B cell (primary cell): ENCODE measurements at regions not wholly inside any gene's neighbourhood (a gene's known extent, or its start where the extent isn't known, plus 50 kb on each side); places are given as distances from the start of the nearest gene placed in this dataset.

Experiments
- ATAC-seq: fragments of 200-7000 bp; cut with Tn5 transposase; one replicate; pipeline ENCODE4 v1.10.0; 2021; ENCODE audit warnings: low read depth, mild to moderate bottlenecking, moderate number of reproducible peaks, moderate library complexity
- CTCF ChIA-PET: fragments of 350-600 bp; sonication (Branson Sonifier 250); formaldehyde crosslinking; loops from one replicate; lab custom pipeline; 2021; ENCODE audit warnings: antibody characterized with exemption, inconsistent platforms; lab: Charles Lee
- POLR2A ChIA-PET: fragments of 350-600 bp; sonication (Branson Sonifier 250); formaldehyde crosslinking; loops from one replicate; lab custom pipeline; 2021; ENCODE audit warnings: antibody characterized with exemption; lab: Charles Lee
- DNase-seq: peaks from one replicate; pipeline ENCODE4 v3.0.0; 2013
- H2AFZ ChIP-seq: 2 replicates; pipeline ENCODE4 v1.6.1; 2012; ENCODE audit warnings: mild to moderate bottlenecking, low read depth, low read length; ENCODE audit not compliant: insufficient read depth, poor library complexity, severe bottlenecking
- H3K27ac ChIP-seq, 2 donors: 1 replicate in 1 of 2; 2 replicates in 1 of 2; pipeline ENCODE4 v1.5.1; 2012 to 2013; ENCODE audit warnings: low read length in 2 of 2, mild to moderate bottlenecking in 2 of 2, moderate library complexity in 1 of 2
- H3K27me3 ChIP-seq, 4 experiments: fragments of 200-600 bp in 1 of 4; sonication (generic) in 1 of 4; replicated peaks in 1 of 4; 1 replicate in 2 of 4; 2 replicates in 2 of 4; pipeline versions ENCODE4 v1.6.1 to v1.7.0; 2013 to 2016; ENCODE audit warnings: low read length in 3 of 4, mild to moderate bottlenecking in 2 of 4, mixed read lengths in 1 of 4, moderate library complexity in 1 of 4; ENCODE audit not compliant: insufficient read depth in 4 of 4, control insufficient read depth in 3 of 4; ENCODE audit errors: control extremely low read depth in 1 of 4
- H3K36me3 ChIP-seq, 2 experiments: replicated peaks in 1 of 2; 1 replicate in 1 of 2; 2 replicates in 1 of 2; pipeline versions ENCODE4 v1.6.1 to v1.7.1; 2013; ENCODE audit warnings: low read length in 1 of 2; ENCODE audit not compliant: insufficient read depth in 2 of 2, control insufficient read depth in 1 of 2; ENCODE audit errors: control extremely low read depth in 1 of 2, extremely low read depth in 1 of 2
- H3K4me1 ChIP-seq, 2 donors: fragments of 200-600 bp in 1 of 2; sonication (generic) in 1 of 2; 1 replicate in 1 of 2; 2 replicates in 1 of 2; pipeline versions ENCODE4 v1.5.1 to v1.6.1; 2013 to 2017; ENCODE audit warnings: low read length in 2 of 2; ENCODE audit not compliant: control insufficient read depth in 2 of 2, insufficient read depth in 2 of 2
- H3K4me2 ChIP-seq: replicated peaks from 2 replicates; pipeline ENCODE3; 2012; ENCODE audit warnings: mild to moderate bottlenecking, low read depth, low read length; ENCODE audit not compliant: poor library complexity, severe bottlenecking
- H3K4me3 ChIP-seq, 5 experiments: fragments of 200-600 bp in 1 of 5; sonication (generic) in 1 of 5; 1 replicate in 3 of 5; 2 replicates in 2 of 5; pipeline versions ENCODE4 v1.5.1 to v1.7.0; 2011 to 2016; ENCODE audit warnings: low read length in 4 of 5, mild to moderate bottlenecking in 4 of 5, low read depth in 2 of 5, control low read depth in 1 of 5, moderate library complexity in 1 of 5; ENCODE audit not compliant: insufficient read depth in 1 of 5; ENCODE audit errors: control extremely low read depth in 1 of 5, extremely low read depth in 1 of 5
- H3K79me2 ChIP-seq: fragments of 200-600 bp; sonication (generic); one replicate; pipeline ENCODE4 v1.6.0; 2016; ENCODE audit warnings: low read length; ENCODE audit not compliant: control insufficient read depth, insufficient read depth
- H3K9ac ChIP-seq: fragments of 200-600 bp; sonication (generic); 2 replicates; pipeline ENCODE4 v1.6.1; 2017; ENCODE audit warnings: mild to moderate bottlenecking, low read length, moderate library complexity
- H3K9me3 ChIP-seq, 3 donors: one replicate each; pipeline versions ENCODE4 v1.6.1 to v1.7.1; 2013; ENCODE audit warnings: low read length in 2 of 3; ENCODE audit not compliant: control insufficient read depth in 2 of 3, insufficient read depth in 1 of 3; ENCODE audit errors: control extremely low read depth in 1 of 3
- H4K20me1 ChIP-seq: 2 replicates; pipeline ENCODE4 v1.6.0; 2012; ENCODE audit warnings: mild to moderate bottlenecking, low read length; ENCODE audit not compliant: insufficient read depth, control insufficient read depth, poor library complexity, severe bottlenecking
- H3K27ac Mint-ChIP-seq: one replicate; pipeline ENCODE4 v1.8.0; 2021; ENCODE audit warnings: mixed read lengths
- H3K27me3 Mint-ChIP-seq: one replicate; pipeline ENCODE4 v1.8.0; 2021; ENCODE audit warnings: mixed read lengths
- H3K4me1 Mint-ChIP-seq: one replicate; pipeline ENCODE4 v1.8.0; 2021; ENCODE audit warnings: mixed read lengths
- H3K4me3 Mint-ChIP-seq: one replicate; pipeline ENCODE4 v1.8.0; 2021; ENCODE audit warnings: mixed read lengths
- H3K9me3 Mint-ChIP-seq: one replicate; pipeline ENCODE4 v1.8.0; 2022; ENCODE audit warnings: mixed read lengths; ENCODE audit not compliant: insufficient read depth
- EZH2 ChIP-seq: IDR thresholded peaks from 2 replicates; pipeline ENCODE4 v1.6.1; 2012; ENCODE audit warnings: borderline replicate concordance, low read depth, mild to moderate bottlenecking, moderate library complexity, low read length; ENCODE audit not compliant: insufficient read depth, poor library complexity, severe bottlenecking
- WGBS: methylation state at CpG from one replicate; pipeline ENCODE4 v1.1.5; 2013; ENCODE audit warnings: missing lambda C conversion rate; ENCODE audit not compliant: insufficient coverage; 5-methylcytosine and 5-hydroxymethylcytosine counted together
- intact Hi-C: fragments of 100-400 bp; cut with micrococcal nuclease; formaldehyde crosslinking; loops from one replicate; pipeline ENCODE4 v1.10.0; 2022
- TF ChIP-seq, protein P1 (sequence below): fragments of 200-600 bp; IDR thresholded peaks from one replicate; pipeline ENCODE4 v1.8.0; 2022; ENCODE audit warnings: antibody characterized with exemption, mild to moderate bottlenecking

DNA sequence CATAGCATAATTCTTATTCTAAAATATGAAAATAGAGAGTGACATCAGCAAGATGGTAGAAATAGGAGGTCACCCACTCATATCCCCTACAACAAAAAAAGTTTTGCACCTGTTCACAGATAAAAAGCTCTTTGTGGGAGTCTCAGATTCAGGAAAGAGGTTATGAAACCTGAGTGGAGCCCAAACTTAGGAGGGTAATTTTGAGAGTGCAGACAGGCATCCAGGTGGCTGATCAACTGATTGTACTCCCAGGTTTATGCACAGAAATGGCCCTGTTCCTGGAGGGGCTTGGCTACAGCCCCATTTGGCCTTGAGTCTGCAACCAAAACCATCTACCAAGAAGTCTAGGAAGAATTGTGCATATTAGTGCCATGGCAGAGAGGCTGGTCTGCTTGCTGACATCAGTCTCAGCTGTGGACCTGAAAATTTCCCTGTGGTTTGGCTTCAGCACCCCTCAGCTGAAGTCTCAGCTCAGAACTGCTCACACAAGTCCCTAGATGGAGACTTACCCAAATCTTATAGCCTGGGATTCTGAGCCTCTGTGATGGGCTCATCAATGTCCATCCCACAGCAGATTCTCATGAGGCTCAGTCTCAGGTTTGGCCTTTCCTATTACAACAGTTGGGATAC, 291.6 kb downstream of the IL20RB start:
- no peak overlapping the region for H3K9ac ChIP-seq
- H3K27ac ChIP-seq = no peak overlapping the region
- no peak for TF ChIP-seq EZH2
- TF ChIP-seq, protein P1, sequence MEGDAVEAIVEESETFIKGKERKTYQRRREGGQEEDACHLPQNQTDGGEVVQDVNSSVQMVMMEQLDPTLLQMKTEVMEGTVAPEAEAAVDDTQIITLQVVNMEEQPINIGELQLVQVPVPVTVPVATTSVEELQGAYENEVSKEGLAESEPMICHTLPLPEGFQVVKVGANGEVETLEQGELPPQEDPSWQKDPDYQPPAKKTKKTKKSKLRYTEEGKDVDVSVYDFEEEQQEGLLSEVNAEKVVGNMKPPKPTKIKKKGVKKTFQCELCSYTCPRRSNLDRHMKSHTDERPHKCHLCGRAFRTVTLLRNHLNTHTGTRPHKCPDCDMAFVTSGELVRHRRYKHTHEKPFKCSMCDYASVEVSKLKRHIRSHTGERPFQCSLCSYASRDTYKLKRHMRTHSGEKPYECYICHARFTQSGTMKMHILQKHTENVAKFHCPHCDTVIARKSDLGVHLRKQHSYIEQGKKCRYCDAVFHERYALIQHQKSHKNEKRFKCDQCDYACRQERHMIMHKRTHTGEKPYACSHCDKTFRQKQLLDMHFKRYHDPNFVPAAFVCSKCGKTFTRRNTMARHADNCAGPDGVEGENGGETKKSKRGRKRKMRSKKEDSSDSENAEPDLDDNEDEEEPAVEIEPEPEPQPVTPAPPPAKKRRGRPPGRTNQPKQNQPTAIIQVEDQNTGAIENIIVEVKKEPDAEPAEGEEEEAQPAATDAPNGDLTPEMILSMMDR = no peak
- no peak overlapping the region for H3K4me3 ChIP-seq
- DNase-seq (no peak), ATAC-seq (no peak)
- no peaks in the 10 kb centered on the region for H3K36me3 ChIP-seq
- no peaks in the 10 kb centered on the region for H4K20me1 ChIP-seq
- no peak overlapping the region for H2AFZ ChIP-seq
- no peak overlapping the region for H3K4me2 ChIP-seq
- peaks cover 1 to 11% (median 4%) of the 10 kb centered on the region in 3 donors for H3K9me3 ChIP-seq
- Mint-ChIP-seq H3K4me1 (no peaks in the 10 kb centered on the region), H3K27me3 (no peaks in the 10 kb centered on the region), H3K4me3 (no peak overlapping the region), H3K27ac (no peak overlapping the region), H3K9me3 (no peaks in the 10 kb centered on the region)
- CTCF ChIA-PET = no interaction called here
- intact Hi-C loops = no loop called here
- H3K27me3 ChIP-seq = no peaks in the 10 kb centered on the region
- no peaks in the 10 kb centered on the region for H3K79me2 ChIP-seq
- POLR2A ChIA-PET = no interaction called here
- no peaks in the 10 kb centered on the region for H3K4me1 ChIP-seq

- no peak overlapping the region for H3K4me3 ChIP-seq
- ChIA-PET CTCF (no interaction called here), POLR2A (no interaction called here)
- H3K9ac ChIP-seq = no peak overlapping the region
- no peaks in the 10 kb centered on the region for H3K36me3 ChIP-seq
- no peak for DNase-seq
- no peaks in the 10 kb centered on the region for H4K20me1 ChIP-seq
- H3K4me1 ChIP-seq = no peaks in the 10 kb centered on the region
- H2AFZ ChIP-seq = no peak overlapping the region
- intact Hi-C loops = no loop called here
- no peak overlapping the region for H3K4me2 ChIP-seq
- 65% methylated on average over 3 of the region's 3 CpGs for WGBS
- H3K27ac ChIP-seq = no peak overlapping the region
- ATAC-seq = no peak
- no peak overlapping the region for H3K27ac Mint-ChIP-seq
- TF ChIP-seq, protein P1 = no peak
- TF ChIP-seq EZH2 = no peak
- H3K27me3 ChIP-seq = no peaks in the 10 kb centered on the region
- no peak overlapping the region for H3K4me3 Mint-ChIP-seq
- H3K27me3 Mint-ChIP-seq = no peaks in the 10 kb centered on the region
- peaks cover 0 to 3% (median 0%) of the 10 kb centered on the region in 3 donors for H3K9me3 ChIP-seq
- H3K79me2 ChIP-seq = no peaks in the 10 kb centered on the region
- H3K9me3 Mint-ChIP-seq = peaks cover 2% of the 10 kb centered on the region
- H3K4me1 Mint-ChIP-seq = no peaks in the 10 kb centered on the region
These were observed 301.3 kb downstream of the IL20RB start for GRCh38 chr3:137259089-137259488.
